ENCODE measurements at regions not wholly inside any gene's neighbourhood (a gene's known extent, or its start where the extent isn't known, plus 50 kb on each side); places are given as distances from the start of the nearest gene placed in this dataset.

- no peak for TF ChIP-seq CTCF (conservative IDR thresholded peaks at IDR 0.05 in 1 of 2, IDR thresholded peaks at IDR 0.05 in 1 of 2; ENCODE audit: extremely low read depth in 1 of 2, insufficient read depth in 1 of 2, low read depth in 1 of 2, low read length in 2 of 2)
- no peak for TF ChIP-seq EZH2 (IDR thresholded peaks at IDR 0.05; ENCODE audit: borderline replicate concordance, low read length)
Measured at GRCh38 chr1:56168176-56168575, 411.2 kb downstream of the PLPP3 start.

Data from mammary epithelial cell (primary cell).